NCI-H1930 (cell line): ENCODE measurements at regions not wholly inside any gene's neighbourhood (a gene's known extent, or its start where the extent isn't known, plus 50 kb on each side); places are given as distances from the start of the nearest gene placed in this dataset.

ENCODE experiments used
- DNase-seq, 2 experiments: peaks; one replicate each; lab custom pipeline; 2025; lab: John Stamatoyannopoulos, UW

- no peak for DNase-seq
Observed at GRCh38 chr20:39216195-39216594, 254.1 kb downstream of the DHX35 start.

DNA sequence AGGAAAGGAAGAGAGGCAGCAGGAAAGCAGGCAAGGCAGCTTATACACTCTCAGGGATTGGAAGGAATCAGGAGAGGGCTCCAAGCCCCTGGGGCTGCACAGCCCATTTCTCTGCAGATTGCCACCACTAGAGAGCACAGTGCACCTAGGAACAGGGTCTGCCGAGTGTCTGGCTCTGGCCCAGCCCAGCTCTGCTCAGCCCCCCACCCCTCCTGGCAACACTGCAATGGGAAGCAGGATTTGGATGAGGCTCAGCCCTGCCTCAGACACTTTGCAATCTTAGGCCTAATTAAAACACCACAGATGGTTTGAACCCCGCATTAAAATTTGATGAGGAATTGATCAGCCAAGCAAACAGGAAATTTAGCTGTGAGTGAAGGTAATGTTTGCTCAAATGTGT lies 252.7 kb downstream of the DHX35 start:
- DNase-seq: no peak

DNA sequence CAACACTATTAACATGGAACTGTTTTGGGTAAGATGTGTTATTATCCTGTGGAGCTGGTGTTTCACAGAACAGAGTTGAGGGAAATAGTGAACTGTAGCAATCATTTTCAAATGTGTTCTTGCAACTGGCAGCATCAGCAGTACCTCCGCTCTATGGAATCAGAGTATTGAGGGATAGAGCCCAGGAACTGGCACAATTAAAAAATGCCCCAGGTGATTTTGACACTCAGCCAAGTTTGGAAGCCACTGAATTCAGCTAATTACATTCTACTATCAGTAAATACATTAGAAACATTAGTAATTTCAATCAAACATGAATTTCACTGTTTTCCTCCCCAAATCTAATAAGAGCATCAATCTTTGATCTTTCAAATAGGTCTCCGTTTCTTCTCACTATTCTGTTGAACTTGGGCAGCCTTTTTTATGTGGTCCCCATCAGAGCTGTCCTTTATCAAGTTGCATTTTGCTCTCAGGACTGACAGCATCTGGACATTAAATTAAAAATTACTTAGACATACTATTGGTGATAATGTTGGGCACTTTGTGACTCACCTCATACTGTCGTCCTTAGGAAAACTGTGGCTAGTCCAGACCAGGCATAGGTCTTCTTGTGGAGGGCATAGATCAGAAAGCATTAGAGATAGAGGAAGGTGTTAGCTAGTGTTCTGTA lies 251.5 kb downstream of the DHX35 start:
- DNase-seq: no peak

DNA sequence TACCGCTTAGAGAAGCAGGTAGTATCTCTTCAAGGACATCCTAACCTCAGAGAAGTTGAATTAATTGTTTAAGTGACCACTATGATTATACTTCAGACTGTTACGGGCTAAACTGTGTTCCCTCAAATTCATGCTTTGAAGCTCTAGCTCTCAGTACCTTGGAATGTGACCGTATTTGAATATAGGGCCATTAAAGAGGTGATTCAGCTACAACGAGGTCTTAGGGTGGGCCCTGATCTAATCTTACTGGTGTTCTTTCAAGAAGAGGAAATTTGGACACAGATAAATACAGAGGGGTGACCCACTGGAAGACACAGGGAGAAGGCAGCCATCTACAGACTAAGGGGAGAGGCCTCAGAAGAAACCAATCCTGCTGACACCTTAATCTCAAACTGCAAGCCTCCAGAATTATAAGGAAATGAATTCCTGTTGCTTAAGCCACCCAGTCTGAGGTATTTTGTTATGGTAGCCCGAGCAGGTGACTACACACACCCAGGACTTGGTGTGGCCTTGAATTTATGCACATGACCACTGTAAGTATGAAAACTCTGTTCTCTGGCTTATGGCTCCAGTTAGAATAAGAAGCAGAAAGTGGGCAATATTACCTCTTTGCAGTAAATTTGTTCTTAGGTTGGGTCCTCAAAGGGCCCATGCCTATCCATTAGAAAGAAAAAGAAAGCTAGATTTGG lies 249.1 kb downstream of the DHX35 start:
- DNase-seq: no peak

DNA sequence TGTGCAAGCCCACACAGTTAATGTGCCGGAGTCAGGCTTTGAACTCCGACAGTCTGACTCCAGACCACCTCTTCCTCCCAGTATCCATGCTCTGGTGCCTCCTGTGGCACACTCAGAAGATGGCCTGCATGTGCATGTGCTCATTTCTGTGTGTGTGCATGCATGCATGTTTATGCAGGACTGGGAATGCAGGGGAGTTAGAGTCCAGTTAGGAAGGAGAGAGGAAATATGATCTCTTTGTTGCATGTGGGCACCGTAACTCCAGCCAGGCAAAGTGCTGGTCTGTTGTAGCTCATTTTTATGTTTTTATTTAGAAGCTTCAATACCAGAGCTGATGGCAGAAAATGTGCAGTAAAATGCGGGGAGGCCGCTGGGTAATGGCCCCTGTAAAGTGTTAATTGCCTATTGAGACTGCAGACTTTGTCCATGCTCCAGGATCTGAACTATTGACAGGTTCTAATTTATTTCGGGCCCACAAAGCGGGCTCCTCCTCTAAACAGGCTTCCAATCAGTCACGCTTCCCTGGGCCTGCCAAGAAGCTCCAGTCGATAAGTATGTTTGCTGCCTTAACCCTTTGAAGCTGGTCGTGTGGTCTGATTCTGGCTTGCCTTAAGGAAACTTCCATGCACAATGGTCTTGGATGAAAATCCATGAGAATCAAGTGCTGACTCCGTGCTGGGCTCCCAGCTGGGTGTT lies 248.3 kb downstream of the DHX35 start:
- DNase-seq: no peak

DNA sequence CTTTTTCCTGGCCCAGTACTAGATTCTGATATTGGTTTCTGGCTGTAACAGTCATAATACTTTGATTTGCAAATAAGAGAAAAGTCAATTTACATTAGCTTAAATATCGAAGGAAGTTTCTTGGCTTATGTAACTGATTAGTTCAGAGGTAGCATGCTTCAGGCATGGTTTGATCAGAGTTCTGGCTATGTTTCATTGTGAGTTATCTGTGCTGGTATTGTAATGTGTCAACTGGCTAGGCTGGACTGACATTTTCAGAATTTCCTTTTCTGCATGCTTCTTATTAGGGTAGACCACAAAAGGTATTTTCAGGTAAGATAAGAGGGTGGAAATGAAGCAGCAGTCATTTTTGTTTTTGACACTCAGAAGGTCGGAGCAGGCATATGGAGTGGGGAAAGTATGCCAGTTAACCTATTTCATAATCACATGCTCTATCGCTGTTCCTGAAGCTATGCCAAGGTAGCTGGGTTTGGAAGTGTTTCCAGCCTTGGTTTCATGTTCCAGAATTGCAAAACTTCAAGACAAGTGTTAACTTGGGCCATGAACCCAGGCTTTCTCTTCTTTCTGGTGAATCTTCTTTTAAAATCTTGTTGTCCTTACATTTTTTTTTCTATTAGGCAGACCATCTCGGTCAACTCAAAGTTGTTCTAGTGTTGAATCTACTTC lies 244.9 kb downstream of the DHX35 start:
- no peak for DNase-seq

DNA sequence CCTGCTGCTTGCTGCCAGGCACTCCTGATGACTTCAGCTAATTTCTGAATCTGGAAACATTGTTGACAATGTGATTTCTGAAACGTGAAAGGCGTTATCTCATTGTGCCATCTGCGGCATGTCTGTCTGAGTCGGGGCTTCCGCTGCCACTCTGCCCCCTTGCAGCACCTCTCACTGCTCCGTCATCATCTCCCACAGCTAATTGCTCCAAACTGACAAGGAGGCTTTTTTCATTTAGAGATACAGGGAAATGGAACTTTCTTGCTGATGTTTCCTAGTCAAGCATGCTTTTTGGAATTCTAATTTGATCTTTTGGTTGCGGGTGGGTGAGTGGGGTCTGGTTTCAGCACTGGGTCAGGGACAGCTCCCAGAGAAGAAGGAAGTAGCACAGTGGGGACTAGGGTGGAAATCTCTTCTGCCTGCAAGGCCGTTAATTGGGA lies 233.5 kb downstream of the DHX35 start:
- DNase-seq: no peak

DNA sequence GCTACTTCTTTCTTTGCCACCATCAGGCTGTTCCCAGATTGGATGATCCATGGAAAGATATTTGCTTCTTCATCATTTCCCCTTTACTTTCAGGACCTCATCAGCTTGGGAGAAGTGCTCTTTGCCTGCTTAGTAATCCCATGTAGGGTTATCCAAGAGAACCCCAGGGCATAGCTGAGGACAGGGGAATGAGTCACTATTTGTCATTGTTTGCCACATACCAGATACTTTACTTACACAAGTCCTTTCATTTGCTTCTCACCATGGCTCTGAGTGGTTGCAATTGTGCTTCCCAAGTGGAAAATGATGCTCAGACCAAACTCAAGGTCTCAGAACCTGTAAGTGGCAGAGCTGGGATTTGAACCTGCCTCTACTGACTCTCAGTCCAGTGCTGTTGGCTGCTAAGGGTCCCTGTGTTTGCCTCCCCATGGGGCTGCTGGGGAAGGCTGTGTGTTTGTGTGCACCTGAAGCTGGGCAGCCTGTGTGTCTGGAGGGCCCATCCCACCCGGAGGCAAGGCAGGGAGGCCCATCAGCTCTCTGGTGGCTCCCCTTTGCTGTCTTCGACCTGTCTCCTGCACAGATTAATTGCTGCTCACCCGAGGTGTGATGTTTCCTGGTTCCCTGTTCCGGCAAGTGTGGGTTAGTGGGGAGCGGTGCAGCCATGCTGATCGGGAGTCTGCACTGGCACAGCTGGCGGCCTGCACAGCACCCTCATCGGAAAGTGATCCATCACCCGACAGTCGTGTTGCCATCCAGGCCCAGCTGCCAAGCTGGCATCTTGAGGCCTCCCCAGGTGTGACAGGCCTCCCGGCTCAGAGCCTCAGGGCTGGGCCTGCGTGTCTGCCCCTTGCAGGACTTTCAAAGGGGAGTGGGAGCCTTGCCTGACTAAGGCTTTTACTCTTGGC lies 228.8 kb downstream of the DHX35 start:
- DNase-seq: no peak

GRCh38 chr20:39188266-39188765 lies 226.2 kb downstream of the DHX35 start:
- DNase-seq: no peak

DNA sequence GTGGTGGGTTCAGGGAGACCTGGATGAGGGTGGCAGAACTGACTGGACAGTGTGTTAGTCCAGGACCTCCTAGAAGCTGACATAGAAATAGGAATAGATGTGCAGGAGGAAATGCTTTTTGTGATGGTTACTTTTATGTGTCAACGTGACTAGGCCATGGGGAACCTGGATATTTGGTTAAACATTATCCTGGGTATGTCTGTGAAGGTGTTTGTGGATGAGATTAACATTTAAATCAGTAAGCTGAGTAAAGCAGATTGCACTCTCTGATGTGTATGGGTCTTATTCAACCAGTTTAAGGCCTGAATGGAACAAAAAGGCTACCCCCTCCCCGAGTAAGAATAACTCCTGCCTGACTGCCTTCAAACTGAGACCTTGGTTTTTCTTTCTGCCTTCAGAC lies 219.3 kb downstream of the DHX35 start:
- no peak for DNase-seq

DNA sequence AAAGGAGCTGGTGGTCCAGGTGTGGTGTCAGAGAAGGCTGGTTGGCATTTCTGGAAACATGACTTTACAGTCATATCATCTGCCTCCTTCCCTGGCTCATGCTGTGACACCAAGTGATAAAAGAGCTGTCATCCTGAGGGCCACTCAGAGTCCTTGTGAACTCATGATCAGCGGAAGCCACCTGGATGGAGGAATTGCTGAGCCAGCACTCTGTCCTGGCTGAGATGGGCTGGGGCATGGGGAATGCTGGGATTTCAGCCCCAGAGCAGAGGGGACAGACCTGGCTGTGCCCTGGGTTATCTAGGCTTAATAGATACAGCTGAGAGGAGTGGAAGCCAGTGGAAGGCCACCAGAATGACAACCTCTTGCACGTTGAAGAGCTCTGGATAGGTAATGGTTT lies 214.3 kb downstream of the DHX35 start:
- no peak for DNase-seq

GRCh38 chr20:39170896-39171463 lies 208.8 kb downstream of the DHX35 start:
- no peak for DNase-seq

GRCh38 chr20:39165099-39165498 lies 203.0 kb downstream of the DHX35 start:
- no peak for DNase-seq

DNA sequence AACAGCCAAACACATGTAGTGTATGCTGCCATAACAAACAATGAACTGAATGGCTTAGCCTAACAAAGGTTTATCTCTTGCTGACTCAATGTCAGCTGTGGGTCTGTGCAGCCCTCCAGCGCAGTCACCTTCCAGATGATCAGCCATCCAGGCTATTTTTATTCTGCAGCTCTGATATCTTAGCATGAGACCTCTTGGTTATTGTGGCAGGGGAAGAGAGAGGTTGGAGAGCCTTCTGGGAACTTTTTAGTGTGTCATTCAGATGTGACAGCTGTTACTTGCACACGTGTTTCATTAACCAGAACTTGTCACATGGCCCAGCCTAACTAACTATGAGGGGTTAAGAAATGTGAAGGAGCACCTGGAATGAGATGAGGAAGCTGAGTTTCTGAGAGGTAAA lies 202.5 kb downstream of the DHX35 start:
- no peak for DNase-seq

DNA sequence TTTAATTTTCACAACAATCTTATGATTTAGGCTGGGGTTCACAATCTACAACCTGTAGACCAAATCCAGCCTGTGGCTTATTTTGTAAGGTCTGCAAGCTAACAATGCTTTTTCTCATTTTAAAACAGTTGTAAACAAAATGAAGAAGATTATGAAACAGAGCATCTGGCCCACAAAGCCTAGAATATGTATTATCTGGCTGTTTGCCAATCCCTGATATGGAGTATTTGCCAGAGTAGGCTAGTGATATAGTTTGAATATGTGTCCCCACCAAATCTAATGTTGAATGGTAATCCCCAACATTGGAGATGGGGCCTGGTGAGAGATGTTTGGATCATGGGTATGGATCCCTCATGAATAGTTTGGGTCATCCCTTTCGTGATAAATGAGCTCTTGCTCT lies 201.8 kb downstream of the DHX35 start:
- no peak for DNase-seq

- DNase-seq: no peak
Observed at GRCh38 chr20:39161900-39162299, 199.8 kb downstream of the DHX35 start.

DNA sequence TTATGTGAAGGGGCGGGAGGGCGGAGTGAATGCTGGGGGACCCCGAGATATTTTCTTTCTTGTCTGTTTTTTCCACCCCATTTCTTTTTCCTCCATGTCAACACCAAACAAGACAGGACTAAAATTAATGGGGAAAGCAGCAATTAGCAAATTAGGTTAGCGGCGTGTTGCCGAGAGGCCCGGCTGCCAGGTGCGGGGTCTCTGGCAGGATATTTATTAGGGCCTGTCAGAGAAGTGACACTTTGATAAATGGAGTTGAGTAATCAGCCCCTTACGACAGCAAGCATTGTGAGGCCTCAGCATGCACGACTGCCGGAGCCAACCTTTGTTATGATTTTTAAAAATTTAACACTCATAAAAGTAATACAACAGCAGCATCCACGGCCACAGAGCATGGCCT lies 193.8 kb downstream of the DHX35 start:
- DNase-seq: no peak

GRCh38 chr20:39152742-39153141 lies 190.6 kb downstream of the DHX35 start:
- DNase-seq: no peak

DNA sequence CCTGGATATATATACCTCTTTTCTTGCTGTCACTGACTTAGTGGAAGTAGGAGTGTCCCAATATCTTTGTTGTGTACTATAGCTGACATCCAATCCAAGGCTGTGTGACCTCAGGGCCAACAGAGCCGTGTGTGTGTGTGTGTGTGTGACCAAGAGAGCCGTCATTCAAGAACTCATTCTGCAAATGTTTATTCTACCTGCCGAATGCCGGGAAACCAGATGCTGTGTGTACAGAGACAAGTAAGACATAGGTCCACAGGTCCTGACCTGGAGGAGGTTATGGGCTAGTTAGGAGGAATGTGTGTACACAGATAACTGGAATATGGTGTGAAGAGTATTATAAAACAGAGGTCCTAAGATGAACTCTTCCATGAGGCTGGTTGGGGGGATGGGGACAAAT lies 190.0 kb downstream of the DHX35 start:
- DNase-seq: no peak

GRCh38 chr20:39150501-39150900 lies 188.4 kb downstream of the DHX35 start:
- no peak for DNase-seq

DNA sequence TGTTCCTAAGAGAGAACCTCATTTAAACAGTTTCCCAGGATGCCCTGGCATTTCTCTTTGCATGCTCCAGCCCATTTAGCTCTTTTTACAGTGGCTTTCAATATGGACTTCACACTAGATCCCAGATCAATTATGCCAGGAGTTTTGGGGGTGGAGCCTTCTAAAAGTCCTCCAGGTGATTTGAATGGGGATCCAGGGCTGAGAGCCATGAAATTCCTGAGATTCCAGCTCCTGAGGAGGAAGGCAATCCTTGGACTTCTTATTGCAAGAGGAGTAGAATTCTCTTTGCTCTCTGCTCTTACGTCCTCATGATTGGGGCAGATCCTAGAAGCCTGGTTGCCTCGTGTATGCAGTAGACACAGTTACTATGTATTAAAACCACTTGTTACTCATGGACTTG lies 184.2 kb downstream of the DHX35 start:
- no peak for DNase-seq
